ENCODE measurements at regions not wholly inside any gene's neighbourhood (a gene's known extent, or its start where the extent isn't known, plus 50 kb on each side); places are given as distances from the start of the nearest gene placed in this dataset.

GRCh38 chr10:10630782-10631181 is 386.9 kb upstream of the CELF2 start:
- Histone ChIP-seq H3K27ac (no peak overlapping the region), H3K9me3 (no peaks in the 10 kb centered on the region), H3K27me3 (no peaks in the 10 kb centered on the region), H3K4me1 (no peaks in the 10 kb centered on the region), H3K4me3 (no peak overlapping the region), H3K36me3 (no peaks in the 10 kb centered on the region)
- no peak for DNase-seq
- intact Hi-C loops (cut with DNase I), result no loop called here
- TF ChIP-seq CTCF (IDR thresholded peaks at IDR 0.05), result no peak
- no peak for ATAC-seq

- peak; percentile 5 for ATAC-seq
- Histone ChIP-seq H3K4me3 (no peak overlapping the region), H3K36me3 (no peaks in the 10 kb centered on the region), H3K4me1 (peaks cover 0 to 18% of the 10 kb centered on the region in 2 donors), H3K27ac (no peak overlapping the region), H3K9me3 (no peaks in the 10 kb centered on the region), H3K27me3 (no peaks in the 10 kb centered on the region)
- DNase-seq, result no peak
- TF ChIP-seq CTCF (IDR thresholded peaks at IDR 0.05), result no peak
- intact Hi-C loops (cut with DNase I), result no loop called here
Observed at GRCh38 chr10:10642189-10642588, 375.5 kb upstream of the CELF2 start.

- peaks cover 0 to 18% of the 10 kb centered on the region in 2 donors for H3K4me1 ChIP-seq
- TF ChIP-seq CTCF (IDR thresholded peaks at IDR 0.05), result no peak
- H3K4me3 ChIP-seq, result no peak overlapping the region
- intact Hi-C loops (cut with DNase I), result no loop called here
- ATAC-seq (peak; percentile 98), DNase-seq (peak; percentile 71 to 89 (median 82))
- no peaks in the 10 kb centered on the region for H3K27me3 ChIP-seq
- no peaks in the 10 kb centered on the region for H3K9me3 ChIP-seq
- no peaks in the 10 kb centered on the region for H3K36me3 ChIP-seq
- H3K27ac ChIP-seq, result no peak overlapping the region
Observed at GRCh38 chr10:10642751-10643150, 374.9 kb upstream of the CELF2 start.

- Histone ChIP-seq H3K9me3 (no peaks in the 10 kb centered on the region), H3K36me3 (no peaks in the 10 kb centered on the region), H3K4me3 (no peak overlapping the region), H3K27me3 (no peaks in the 10 kb centered on the region), H3K27ac (no peak overlapping the region), H3K4me1 (peaks cover 0 to 18% of the 10 kb centered on the region in 2 donors)
- ATAC-seq, result no peak
- intact Hi-C loops (cut with DNase I), result no loop called here
- DNase-seq, result peak in 2 of 4 donors; percentile 12 to 35
- TF ChIP-seq CTCF (IDR thresholded peaks at IDR 0.05), result no peak
Observed at GRCh38 chr10:10644008-10644646, 373.5 kb upstream of the CELF2 start.

GRCh38 chr10:10644676-10645385 is 372.8 kb upstream of the CELF2 start:
- ATAC-seq (no peak), DNase-seq (peak in 2 of 4 donors; percentile 48 to 50)
- H3K27ac ChIP-seq, result no peak overlapping the region
- H3K36me3 ChIP-seq, result no peaks in the 10 kb centered on the region
- no peak for TF ChIP-seq CTCF (IDR thresholded peaks at IDR 0.05)
- intact Hi-C loops (cut with DNase I), result no loop called here
- no peak overlapping the region for H3K4me3 ChIP-seq
- peaks cover 0 to 18% of the 10 kb centered on the region in 2 donors for H3K4me1 ChIP-seq
- H3K9me3 ChIP-seq, result no peaks in the 10 kb centered on the region
- no peaks in the 10 kb centered on the region for H3K27me3 ChIP-seq
